Left kidney (tissue), 1 donor: ENCODE measurements at regions not wholly inside any gene's neighbourhood (a gene's known extent, or its start where the extent isn't known, plus 50 kb on each side); places are given as distances from the start of the nearest gene placed in this dataset.
"Not testable (repeated sequence)": the region's sequence is repeated elsewhere in the genome, so short reads cannot be mapped to it uniquely, and the experiment has no call there.

Source experiments
- DNase-seq: peaks from one replicate; pipeline ENCODE4 v3.0.0-alpha.2; 2013

GRCh38 chr2:39581866-39582265 is 83.9 kb upstream of the TMEM178A start:
- no peak for DNase-seq

GRCh38 chr2:39583213-39583612 is 82.5 kb upstream of the TMEM178A start:
- no peak for DNase-seq

- peak; percentile 46 for DNase-seq
These were observed 81.9 kb upstream of the TMEM178A start for GRCh38 chr2:39583781-39584180.

GRCh38 chr2:39584283-39584965 is 81.3 kb upstream of the TMEM178A start:
- DNase-seq = no peak

- not testable (repeated sequence) for DNase-seq
These were observed 80.2 kb upstream of the TMEM178A start for GRCh38 chr2:39585531-39585930.

GRCh38 chr2:39587168-39587567 is 78.5 kb upstream of the TMEM178A start:
- DNase-seq = no peak

DNA sequence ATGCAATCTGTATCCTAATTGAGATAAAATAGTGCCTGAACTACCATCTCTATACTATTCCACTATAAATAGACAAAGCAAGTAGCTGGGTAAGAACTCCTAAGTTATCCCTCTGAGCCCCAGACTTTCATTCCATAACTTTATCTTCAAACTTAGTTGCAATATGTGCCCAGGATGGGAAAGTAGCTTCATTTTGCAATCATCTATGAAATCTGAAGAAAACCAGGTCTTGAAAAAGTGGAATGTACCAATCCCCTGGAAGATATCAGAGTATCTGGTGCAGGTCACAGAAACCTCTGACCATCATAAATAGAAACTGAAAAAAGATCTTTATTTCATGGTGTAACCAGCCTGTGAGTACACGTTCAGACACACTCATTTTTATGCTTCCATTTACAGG is 78.1 kb upstream of the TMEM178A start:
- DNase-seq = no peak

DNA sequence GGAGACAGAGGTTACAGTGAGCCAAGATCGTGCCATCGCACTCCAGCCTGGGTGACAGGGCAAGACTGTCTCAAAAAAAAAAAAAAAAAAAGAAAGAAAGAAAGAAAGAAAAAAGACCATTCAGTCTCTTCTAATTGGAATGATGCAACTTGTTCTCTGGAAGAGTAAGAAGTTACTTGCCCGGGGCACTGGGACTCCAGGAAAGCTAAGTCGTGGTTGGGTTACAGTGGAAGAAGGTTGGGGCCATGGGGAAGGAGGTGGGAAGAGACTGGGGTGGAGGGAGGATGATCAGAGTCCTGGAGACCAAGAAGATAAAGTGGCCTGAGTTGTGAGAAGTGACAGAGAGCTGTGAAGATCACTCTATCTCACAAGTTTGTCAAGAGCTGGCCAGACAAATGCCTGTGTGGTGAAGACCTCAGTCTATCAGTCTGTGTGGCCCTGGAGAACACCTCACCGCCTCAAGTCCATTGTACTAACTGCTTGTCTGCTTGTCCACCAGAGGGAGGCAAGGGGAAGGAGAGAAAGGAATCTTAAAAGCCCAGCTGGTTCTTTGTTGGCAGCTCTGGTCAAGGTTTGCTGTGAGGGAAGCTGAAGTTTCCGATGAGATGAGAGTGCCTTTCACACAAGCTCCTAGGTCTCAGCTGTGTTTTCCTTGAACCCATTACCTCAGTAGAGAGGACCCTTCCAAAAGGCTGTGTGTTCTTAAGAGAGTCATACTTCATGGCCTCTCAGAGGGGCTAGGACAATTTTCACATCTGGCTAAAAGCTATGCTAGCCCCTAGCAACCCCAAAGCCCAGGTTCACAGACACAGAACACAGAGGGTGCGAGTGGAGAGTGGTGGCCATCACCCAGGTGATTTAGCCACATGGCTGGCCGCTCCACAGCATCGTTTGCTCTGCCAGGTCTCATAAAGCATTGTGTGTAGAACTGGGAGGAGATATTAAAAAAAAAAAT is 72.0 kb upstream of the TMEM178A start:
- DNase-seq = peak; percentile 60

GRCh38 chr2:39595116-39595515 is 70.6 kb upstream of the TMEM178A start:
- DNase-seq = no peak

DNA sequence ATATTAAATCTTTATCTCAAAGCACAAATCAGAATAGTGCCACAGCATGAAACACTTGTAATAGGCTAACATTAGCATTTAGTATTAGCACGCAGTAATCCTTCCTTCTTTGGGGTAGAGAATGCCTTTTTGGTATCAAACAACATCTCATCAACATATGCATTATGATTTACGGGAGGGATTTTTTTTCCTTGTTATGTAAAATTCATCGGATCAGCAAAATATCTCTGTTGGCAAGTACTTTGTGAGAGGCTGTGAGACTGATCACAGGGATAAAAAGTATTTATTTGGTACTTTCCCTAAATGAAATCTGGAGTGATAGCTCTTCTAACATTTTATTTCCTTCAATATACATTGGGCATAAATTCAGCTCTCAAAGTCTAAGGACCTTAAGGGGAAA is 68.4 kb upstream of the TMEM178A start:
- no peak for DNase-seq

DNA sequence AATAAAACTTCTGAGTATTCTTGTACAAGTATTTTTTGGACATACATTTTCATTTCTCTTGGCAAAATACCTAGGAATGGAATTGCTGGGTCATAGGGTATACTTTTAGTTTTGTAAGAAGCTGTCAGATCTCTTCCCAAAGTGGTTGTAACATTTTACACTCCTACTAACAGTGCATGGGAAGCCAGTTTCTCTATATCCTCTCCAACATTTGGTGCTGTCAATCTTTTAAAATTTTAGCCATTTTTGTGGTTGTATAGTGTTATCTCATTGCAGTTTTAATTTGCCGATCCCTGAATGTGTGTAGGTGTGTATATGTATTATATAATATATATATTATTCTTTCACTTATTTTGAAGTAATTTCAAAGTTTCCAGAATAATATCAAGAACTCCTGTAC is 63.1 kb upstream of the TMEM178A start:
- DNase-seq = no peak

GRCh38 chr2:39603436-39603835 is 62.3 kb upstream of the TMEM178A start:
- no peak for DNase-seq

DNA sequence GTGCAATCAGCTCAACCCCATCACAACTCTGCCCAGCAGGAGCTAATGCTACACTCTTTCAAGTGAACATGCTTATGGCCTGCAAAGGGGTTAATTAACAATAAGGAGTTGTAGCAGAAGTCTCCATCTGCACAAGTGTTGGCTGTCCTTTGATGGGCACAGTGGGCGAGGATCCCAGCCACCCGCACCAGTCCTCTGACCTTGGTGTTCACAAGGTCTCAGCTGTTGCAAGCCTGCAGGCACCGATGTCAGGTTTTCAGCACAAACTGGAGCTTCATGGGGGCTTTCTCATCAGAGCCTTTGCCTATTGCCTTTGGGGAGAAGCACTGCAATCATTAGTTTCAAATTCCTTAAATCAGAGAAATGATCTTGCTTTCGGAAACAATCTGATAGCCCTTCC is 60.9 kb upstream of the TMEM178A start:
- DNase-seq = no peak

GRCh38 chr2:39606585-39606984 is 59.1 kb upstream of the TMEM178A start:
- DNase-seq = no peak

DNA sequence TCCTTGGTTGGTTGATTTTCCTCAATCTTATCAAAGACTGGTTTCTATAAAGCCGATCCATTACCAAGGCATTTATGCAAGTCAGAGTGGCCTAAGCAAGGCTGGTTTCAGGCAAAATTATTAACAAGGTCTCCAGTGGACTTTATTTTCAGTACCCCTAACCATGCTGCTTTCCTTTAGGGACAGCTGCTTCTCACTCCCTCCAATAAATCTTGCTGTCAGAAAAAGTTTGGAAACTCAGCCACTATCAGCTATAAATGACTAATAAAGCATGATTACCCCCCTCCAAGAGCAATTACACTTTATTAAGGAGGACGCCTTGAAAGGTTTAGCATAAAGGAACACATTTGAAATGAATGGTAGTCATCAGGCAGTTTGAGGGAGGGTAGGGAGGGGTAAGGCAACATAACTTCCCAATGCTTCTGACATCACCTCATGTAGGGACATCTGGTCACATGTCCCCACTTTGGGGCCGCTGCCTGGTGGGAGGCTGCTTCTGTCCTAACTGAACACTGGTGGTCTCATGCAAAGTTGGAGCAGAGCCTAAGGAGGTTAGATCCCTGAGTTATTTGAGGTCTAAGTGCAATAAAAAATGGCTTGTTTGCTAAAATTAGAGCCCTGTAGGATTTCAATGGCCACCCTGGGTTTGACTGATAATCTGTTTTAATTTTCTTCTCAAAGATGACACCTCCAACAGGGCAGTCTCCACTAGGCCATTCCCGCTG is 58.0 kb upstream of the TMEM178A start:
- DNase-seq = no peak

GRCh38 chr2:39608263-39608575 is 57.5 kb upstream of the TMEM178A start:
- no peak for DNase-seq

DNA sequence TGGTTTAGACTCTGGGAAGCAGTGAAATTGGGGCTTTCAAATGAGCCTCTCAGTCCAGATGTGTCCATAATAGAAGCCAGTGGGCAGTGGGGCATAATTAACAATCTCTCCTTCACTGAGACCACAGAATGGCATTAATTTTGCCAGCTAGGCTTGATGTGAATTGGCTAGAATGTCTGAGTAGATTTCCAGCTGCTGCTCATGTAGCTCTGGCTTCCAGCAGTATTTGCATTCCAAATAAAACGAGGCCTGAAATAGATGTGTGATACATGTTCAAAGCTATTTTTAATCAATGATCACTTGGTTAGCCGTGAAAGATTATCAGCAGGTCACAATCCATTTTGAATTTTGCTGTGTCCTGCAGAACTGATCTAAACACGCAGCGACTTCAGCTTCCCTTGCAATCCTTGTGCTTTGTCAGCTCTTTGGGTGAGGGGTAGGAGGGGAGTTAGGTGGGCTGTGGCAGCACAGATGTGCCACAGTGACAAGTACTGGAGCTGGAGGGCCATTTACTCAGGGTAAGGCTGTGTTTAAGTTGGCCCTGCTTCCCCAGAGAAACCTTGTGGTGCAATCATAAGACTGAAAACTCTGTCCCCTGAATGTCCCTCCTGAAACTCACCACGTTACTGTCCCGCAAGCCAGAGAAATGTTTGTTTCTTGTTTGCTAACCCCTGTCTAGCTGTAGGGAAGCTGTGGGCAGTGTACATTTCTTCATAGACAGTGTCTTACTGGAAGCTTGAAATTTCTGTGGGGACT is 56.9 kb upstream of the TMEM178A start:
- DNase-seq = no peak

GRCh38 chr2:39609917-39610316 is 55.8 kb upstream of the TMEM178A start:
- DNase-seq = no peak

DNA sequence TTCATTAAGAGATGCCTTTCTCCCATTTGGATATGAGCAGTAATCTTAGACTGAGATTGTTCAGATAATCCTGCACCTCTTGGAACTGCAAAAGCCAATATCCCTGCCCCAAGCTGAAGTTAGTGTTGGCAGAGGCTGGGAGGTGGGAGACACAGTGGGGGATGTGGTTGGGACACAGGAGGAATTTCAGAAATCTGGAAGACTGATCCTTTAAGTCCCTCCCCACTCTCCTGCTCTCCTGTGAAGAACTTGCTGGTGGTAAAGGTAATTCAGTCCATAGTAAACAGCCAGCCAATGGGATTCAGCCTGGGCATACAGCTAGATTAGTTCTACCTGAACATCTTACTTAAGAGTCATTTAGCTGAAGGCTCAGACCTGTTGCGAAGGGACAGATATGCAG is 50.0 kb upstream of the TMEM178A start:
- DNase-seq = no peak
